H9 (cell line): ENCODE measurements at regions not wholly inside any gene's neighbourhood (a gene's known extent, or its start where the extent isn't known, plus 50 kb on each side); places are given as distances from the start of the nearest gene placed in this dataset.

Experiments
- DNase-seq: peaks from one replicate; pipeline ENCODE4 v3.0.0-alpha.2; 2017
- H2AFZ ChIP-seq: one replicate; pipeline ENCODE4 v1.6.1; 2013; ENCODE audit warnings: mild to moderate bottlenecking, low read length, control low read depth, moderate library complexity
- H2AK5ac ChIP-seq: 2 replicates; pipeline ENCODE4 v1.6.1; 2013; ENCODE audit warnings: low read length, control low read depth, mixed read lengths; ENCODE audit not compliant: insufficient read length
- H2BK120ac ChIP-seq: one replicate; pipeline ENCODE4 v1.6.1; 2013; ENCODE audit warnings: low read depth, mild to moderate bottlenecking, low read length, control low read depth, inconsistent platforms; ENCODE audit not compliant: poor library complexity, severe bottlenecking
- H2BK12ac ChIP-seq: 2 replicates; pipeline ENCODE4 v1.6.1; 2013; ENCODE audit warnings: low read length, control low read depth, mixed read lengths, low read depth; ENCODE audit not compliant: insufficient read length
- H2BK15ac ChIP-seq: 2 replicates; pipeline ENCODE4 v1.6.1; 2013; ENCODE audit warnings: low read depth, low read length, control low read depth
- H2BK20ac ChIP-seq: one replicate; pipeline ENCODE4 v1.6.1; 2013; ENCODE audit warnings: low read depth, mild to moderate bottlenecking, low read length, control low read depth, inconsistent platforms; ENCODE audit not compliant: poor library complexity, severe bottlenecking
- H2BK5ac ChIP-seq: 2 replicates; pipeline ENCODE4 v1.6.1; 2013; ENCODE audit warnings: low read length, control low read depth, mixed read lengths; ENCODE audit not compliant: insufficient read length
- H3K14ac ChIP-seq: 2 replicates; pipeline ENCODE4 v1.6.1; 2013; ENCODE audit warnings: low read length, control low read depth; ENCODE audit not compliant: insufficient read depth
- H3K18ac ChIP-seq: 2 replicates; pipeline ENCODE4 v1.6.1; 2013; ENCODE audit warnings: low read depth, mild to moderate bottlenecking, mixed read lengths, low read length, control low read depth; ENCODE audit not compliant: insufficient read length
- H3K23ac ChIP-seq: 2 replicates; pipeline ENCODE4 v1.6.1; 2013; ENCODE audit warnings: low read length, control low read depth, mixed read lengths, low read depth; ENCODE audit not compliant: insufficient read length
- H3K23me2 ChIP-seq: 2 replicates; pipeline ENCODE4 v1.6.1; 2013; ENCODE audit warnings: low read depth, mild to moderate bottlenecking, mixed read lengths, low read length, control low read depth; ENCODE audit not compliant: insufficient read length, poor library complexity, severe bottlenecking
- H3K27ac ChIP-seq: 2 replicates; pipeline ENCODE4 v1.5.1; 2013; ENCODE audit warnings: low read length, control low read depth, mixed read lengths, low read depth; ENCODE audit not compliant: insufficient read length
- H3K27me3 ChIP-seq: 2 replicates; pipeline ENCODE4 v1.6.1; 2013; ENCODE audit warnings: low read length, control low read depth, inconsistent platforms; ENCODE audit not compliant: insufficient read depth
- H3K4ac ChIP-seq: 2 replicates; pipeline ENCODE4 v1.6.1; 2013; ENCODE audit warnings: low read depth, mild to moderate bottlenecking, control low read depth, inconsistent platforms, low read length, moderate library complexity
- H3K4me1 ChIP-seq: 2 replicates; pipeline ENCODE4 v1.6.1; 2013; ENCODE audit warnings: low read length, control low read depth, inconsistent platforms; ENCODE audit not compliant: insufficient read depth
- H3K4me2 ChIP-seq: 2 replicates; pipeline ENCODE4 v1.6.1; 2013; ENCODE audit warnings: low read length, control low read depth, mixed read lengths; ENCODE audit not compliant: insufficient read length, insufficient read depth
- H3K56ac ChIP-seq: 2 replicates; pipeline ENCODE4 v1.6.1; 2013; ENCODE audit warnings: low read depth, mild to moderate bottlenecking, mixed read lengths, low read length, control low read depth; ENCODE audit not compliant: insufficient read length
- H3K79me1 ChIP-seq: 2 replicates; pipeline ENCODE4 v1.6.1; 2013; ENCODE audit warnings: low read depth, mild to moderate bottlenecking, moderate library complexity, low read length, control low read depth, inconsistent platforms; ENCODE audit not compliant: insufficient read depth, poor library complexity, severe bottlenecking
- H3K79me2 ChIP-seq: 2 replicates; pipeline ENCODE4 v1.6.1; 2013; ENCODE audit warnings: low read length, control low read depth, inconsistent platforms; ENCODE audit not compliant: insufficient read depth
- H3K9ac ChIP-seq: 2 replicates; pipeline ENCODE4 v1.6.1; 2013; ENCODE audit warnings: low read length, control low read depth, mixed read lengths; ENCODE audit not compliant: insufficient read length; ENCODE audit errors: extremely low read depth
- H3K9me3 ChIP-seq: one replicate; pipeline ENCODE4 v1.6.1; 2013; ENCODE audit warnings: low read depth, low read length, inconsistent platforms; ENCODE audit not compliant: control insufficient read depth
- H3T11ph ChIP-seq: one replicate; pipeline ENCODE4 v1.6.1; 2013; ENCODE audit warnings: mild to moderate bottlenecking, low read length, control low read depth, inconsistent platforms
- H4K20me1 ChIP-seq: one replicate; pipeline ENCODE4 v1.6.1; 2013; ENCODE audit not compliant: control insufficient read depth, insufficient read length, insufficient read depth
- H4K5ac ChIP-seq: 2 replicates; pipeline ENCODE4 v1.6.1; 2013; ENCODE audit warnings: low read depth, mild to moderate bottlenecking, mixed read lengths, low read length, control low read depth; ENCODE audit not compliant: insufficient read length
- H4K8ac ChIP-seq: replicated peaks from 2 replicates; pipeline ENCODE4 v1.6.1; 2013; ENCODE audit warnings: low read length, control low read depth, mixed read lengths, low read depth; ENCODE audit not compliant: insufficient read length
- H4K91ac ChIP-seq: 2 replicates; pipeline ENCODE4 v1.6.1; 2013; ENCODE audit warnings: low read depth, mild to moderate bottlenecking, moderate library complexity, mixed read lengths, low read length, control low read depth; ENCODE audit not compliant: insufficient read length
- H3K27ac Mint-ChIP-seq, 3 experiments: 2 replicates in 2 of 3; 3 replicates in 1 of 3; pipeline ENCODE4 v1.8.0; 2020 to 2021; ENCODE audit warnings: mixed read lengths in 3 of 3, mild to moderate bottlenecking in 1 of 3, moderate library complexity in 1 of 3
- H3K27me3 Mint-ChIP-seq: 2 replicates; pipeline ENCODE4 v1.8.0; 2021; ENCODE audit warnings: low read depth, mild to moderate bottlenecking, moderate library complexity, mixed read lengths
- H3K36me3 Mint-ChIP-seq, 3 experiments: 2 replicates in 2 of 3; 3 replicates in 1 of 3; pipeline ENCODE4 v1.8.0; 2020 to 2021; ENCODE audit warnings: low read depth in 3 of 3, mixed read lengths in 3 of 3; ENCODE audit not compliant: insufficient read depth in 1 of 3
- H3K4me1 Mint-ChIP-seq, 2 experiments: 2 replicates each; pipeline ENCODE4 v1.8.0; 2020; ENCODE audit warnings: mixed read lengths in 2 of 2
- H3K4me3 Mint-ChIP-seq, 2 experiments: 2 replicates in 1 of 2; 3 replicates in 1 of 2; pipeline ENCODE4 v1.8.0; 2020 to 2021; ENCODE audit warnings: mild to moderate bottlenecking in 2 of 2, mixed read lengths in 2 of 2, moderate library complexity in 1 of 2
- H3K9me3 Mint-ChIP-seq, 2 experiments: 2 replicates in 1 of 2; 3 replicates in 1 of 2; pipeline ENCODE4 v1.8.0; 2020; ENCODE audit warnings: mild to moderate bottlenecking in 2 of 2, mixed read lengths in 2 of 2, moderate library complexity in 1 of 2
- WGBS: extraction: QIAGEN DNeasy Blood & Tissue Kit; methylation state at CpG from one replicate; pipeline ENCODE4 v1.1.7; 2013; ENCODE audit warnings: missing lambda C conversion rate, low lambda C conversion rate, mixed read lengths; ENCODE audit not compliant: insufficient read length; ENCODE audit errors: extremely low coverage; 5-methylcytosine and 5-hydroxymethylcytosine counted together
- TF ChIP-seq, protein P1 (sequence below): fragments of 200-600 bp; sonication (generic); conservative IDR thresholded peaks from 3 replicates; pipeline ENCODE4 v1.8.0; 2021; ENCODE audit warnings: antibody characterized with exemption, mild to moderate bottlenecking

DNA sequence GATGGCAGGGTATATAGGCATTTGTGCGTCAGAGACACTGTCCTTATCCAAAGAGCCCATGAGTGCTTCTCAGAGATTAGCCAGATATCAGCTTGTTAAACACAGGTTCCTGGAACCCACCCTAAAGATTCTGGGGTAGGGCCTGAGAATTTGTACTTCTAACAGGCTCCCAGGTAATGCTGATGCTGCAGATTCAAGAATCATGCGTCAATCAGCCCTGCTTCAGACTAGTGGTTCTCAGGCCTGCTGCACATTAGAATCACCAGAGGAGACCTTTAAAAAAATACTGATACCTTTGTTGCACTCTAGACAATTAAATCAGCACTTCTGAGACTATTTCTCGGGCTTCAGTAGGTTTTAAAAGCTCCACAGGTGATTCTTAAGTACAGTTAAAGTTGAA lies 369.5 kb downstream of the MFSD1 start:
- no peak overlapping the region for H3K23ac ChIP-seq
- DNase-seq: no peak
- Mint-ChIP-seq H3K4me1 (peaks cover 0 to 4% of the 10 kb centered on the region in 2 experiments; a peak in 1 of 4 replicates), H3K9me3 (no peaks in the 10 kb centered on the region), H3K36me3 (no peaks in the 10 kb centered on the region), H3K27ac (no peak overlapping the region), H3K4me3 (no peak overlapping the region), H3K27me3 (no peaks in the 10 kb centered on the region)
- H2AFZ ChIP-seq: no peak overlapping the region
- H2BK20ac ChIP-seq: no peak overlapping the region
- no peak overlapping the region for H3K9ac ChIP-seq
- WGBS: no CpG with 5 or more reads among the region's 3 CpGs
- H3K56ac ChIP-seq: no peak overlapping the region
- H3K18ac ChIP-seq: no peak overlapping the region
- no peak overlapping the region for H3K14ac ChIP-seq
- H3K9me3 ChIP-seq: no peaks in the 10 kb centered on the region
- H3K79me1 ChIP-seq: no peaks in the 10 kb centered on the region
- H2BK5ac ChIP-seq: no peak overlapping the region
- H2BK15ac ChIP-seq: no peak overlapping the region
- no peak overlapping the region for H2AK5ac ChIP-seq
- H3K4me1 ChIP-seq: no peaks in the 10 kb centered on the region
- H2BK120ac ChIP-seq: no peak overlapping the region
- TF ChIP-seq, protein P1, sequence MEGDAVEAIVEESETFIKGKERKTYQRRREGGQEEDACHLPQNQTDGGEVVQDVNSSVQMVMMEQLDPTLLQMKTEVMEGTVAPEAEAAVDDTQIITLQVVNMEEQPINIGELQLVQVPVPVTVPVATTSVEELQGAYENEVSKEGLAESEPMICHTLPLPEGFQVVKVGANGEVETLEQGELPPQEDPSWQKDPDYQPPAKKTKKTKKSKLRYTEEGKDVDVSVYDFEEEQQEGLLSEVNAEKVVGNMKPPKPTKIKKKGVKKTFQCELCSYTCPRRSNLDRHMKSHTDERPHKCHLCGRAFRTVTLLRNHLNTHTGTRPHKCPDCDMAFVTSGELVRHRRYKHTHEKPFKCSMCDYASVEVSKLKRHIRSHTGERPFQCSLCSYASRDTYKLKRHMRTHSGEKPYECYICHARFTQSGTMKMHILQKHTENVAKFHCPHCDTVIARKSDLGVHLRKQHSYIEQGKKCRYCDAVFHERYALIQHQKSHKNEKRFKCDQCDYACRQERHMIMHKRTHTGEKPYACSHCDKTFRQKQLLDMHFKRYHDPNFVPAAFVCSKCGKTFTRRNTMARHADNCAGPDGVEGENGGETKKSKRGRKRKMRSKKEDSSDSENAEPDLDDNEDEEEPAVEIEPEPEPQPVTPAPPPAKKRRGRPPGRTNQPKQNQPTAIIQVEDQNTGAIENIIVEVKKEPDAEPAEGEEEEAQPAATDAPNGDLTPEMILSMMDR: no peak
- H4K91ac ChIP-seq: no peak overlapping the region
- H3K23me2 ChIP-seq: no peaks in the 10 kb centered on the region
- no peak overlapping the region for H2BK12ac ChIP-seq
- H4K20me1 ChIP-seq: no peaks in the 10 kb centered on the region
- no peak overlapping the region for H3K4me2 ChIP-seq
- no peaks in the 10 kb centered on the region for H3K27me3 ChIP-seq
- H3K79me2 ChIP-seq: no peaks in the 10 kb centered on the region
- H3K4ac ChIP-seq: no peak overlapping the region
- no peak overlapping the region for H4K5ac ChIP-seq
- H3K27ac ChIP-seq: no peak overlapping the region
- H4K8ac ChIP-seq: no peak overlapping the region
- no peak overlapping the region for H3T11ph ChIP-seq
